Stimulated activated effector memory CD8-positive, alpha-beta T cell treated with anti-CD3 and anti-CD28 coated beads, Interleukin-12 subunit alpha, Interleukin-12 subunit beta, amount 100 ng/mL, for 72 hours (primary cell): ENCODE measurements at regions not wholly inside any gene's neighbourhood (a gene's known extent, or its start where the extent isn't known, plus 50 kb on each side); places are given as distances from the start of the nearest gene placed in this dataset.

ENCODE experiments used
- ATAC-seq: fragments of 150-1000 bp; cut with Tn5 transposase; 2 replicates; pipeline ENCODE4 v1.10.0; 2021
- DNase-seq, 2 donors: peaks; one replicate each; pipeline ENCODE4 v3.0.0; 2021 to 2022; ENCODE audit warnings: low spot score in 2 of 2
- H3K27ac Mint-ChIP-seq: one replicate; pipeline ENCODE4 v1.8.0; 2022; ENCODE audit warnings: mild to moderate bottlenecking, mixed read lengths
- H3K36me3 Mint-ChIP-seq: one replicate; pipeline ENCODE4 v1.8.0; 2022; ENCODE audit warnings: mild to moderate bottlenecking, mixed read lengths
- H3K4me1 Mint-ChIP-seq: one replicate; pipeline ENCODE4 v1.8.0; 2022; ENCODE audit warnings: mixed read lengths
- H3K4me3 Mint-ChIP-seq: one replicate; pipeline ENCODE4 v1.8.0; 2022; ENCODE audit warnings: mild to moderate bottlenecking, mixed read lengths
- H3K9me3 Mint-ChIP-seq: one replicate; pipeline ENCODE4 v1.8.0; 2022; ENCODE audit warnings: mixed read lengths

DNA sequence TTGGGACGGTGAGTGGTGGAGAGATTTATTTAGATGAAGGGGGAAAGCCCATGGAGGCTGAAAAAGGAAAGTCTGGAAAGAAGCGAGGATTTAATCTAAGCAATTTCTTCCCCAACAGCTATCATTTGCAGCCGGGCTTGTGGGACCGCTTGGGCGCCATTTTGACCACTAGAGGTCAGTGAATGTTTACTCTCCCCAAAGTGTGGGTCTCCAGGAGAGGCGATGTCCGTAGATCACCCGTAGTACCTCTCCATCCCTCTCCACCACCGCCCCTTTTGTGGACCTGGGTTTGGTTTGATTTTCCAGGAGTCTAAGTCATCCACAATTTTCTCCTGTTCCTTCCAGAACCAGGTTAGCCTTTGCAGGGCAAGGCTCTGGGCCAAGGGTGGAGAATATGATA, 91.2 kb upstream of the PARP11 start:
- no peak overlapping the region for H3K27ac Mint-ChIP-seq
- peaks cover 5% of the 10 kb centered on the region for H3K36me3 Mint-ChIP-seq

DNA sequence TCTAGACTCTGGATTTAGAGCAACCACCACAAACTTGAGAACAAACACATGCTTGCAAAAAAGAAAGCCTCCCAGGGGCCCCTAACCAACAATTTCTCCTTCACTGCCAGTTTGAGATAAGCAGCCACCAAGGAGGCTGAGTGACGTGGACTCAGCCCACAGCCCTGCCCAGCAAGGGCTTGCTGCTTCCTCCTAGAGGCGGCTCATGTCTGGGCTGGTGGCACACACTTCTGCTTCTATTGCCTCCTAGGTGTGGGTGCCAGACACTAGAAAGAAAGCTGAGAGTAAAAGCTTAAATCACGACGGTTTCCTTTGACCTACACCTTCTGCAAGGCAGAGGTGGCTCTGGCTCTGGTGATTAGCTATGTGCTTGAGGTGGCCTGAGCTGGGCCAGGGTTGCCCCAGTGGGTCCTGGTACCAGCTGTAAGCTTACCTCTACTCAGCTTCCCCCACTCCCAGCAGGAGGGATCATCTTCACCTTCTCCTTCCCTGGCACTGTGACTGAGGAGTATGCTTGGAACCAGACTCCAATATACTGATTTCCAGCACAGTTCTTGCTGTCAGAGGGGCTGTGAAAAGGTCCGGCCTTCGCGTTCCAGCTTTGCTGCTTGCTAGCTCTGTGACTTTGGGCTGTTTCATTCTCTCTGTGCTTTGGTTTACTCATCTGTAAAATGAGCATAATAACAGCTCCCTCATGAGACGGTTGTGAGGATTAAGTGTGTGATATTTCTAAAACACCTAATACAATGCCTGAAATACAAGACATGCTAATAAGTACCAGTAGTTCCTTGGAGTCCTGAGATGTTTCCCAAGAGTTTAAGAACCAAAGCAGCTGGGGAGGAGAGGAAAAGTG, 89.7 kb upstream of the PARP11 start:
- Mint-ChIP-seq H3K36me3 (peaks cover 5% of the 10 kb centered on the region), H3K27ac (peak overlapping the region; percentile 38)
- no peak for DNase-seq

More for the DNA sequence above, 91.2 kb upstream of the PARP11 start:
- H3K4me3 Mint-ChIP-seq = no peak overlapping the region
- H3K9me3 Mint-ChIP-seq = no peaks in the 10 kb centered on the region
- ATAC-seq (no peak), DNase-seq (no peak)
- no peaks in the 10 kb centered on the region for H3K4me1 Mint-ChIP-seq

DNA sequence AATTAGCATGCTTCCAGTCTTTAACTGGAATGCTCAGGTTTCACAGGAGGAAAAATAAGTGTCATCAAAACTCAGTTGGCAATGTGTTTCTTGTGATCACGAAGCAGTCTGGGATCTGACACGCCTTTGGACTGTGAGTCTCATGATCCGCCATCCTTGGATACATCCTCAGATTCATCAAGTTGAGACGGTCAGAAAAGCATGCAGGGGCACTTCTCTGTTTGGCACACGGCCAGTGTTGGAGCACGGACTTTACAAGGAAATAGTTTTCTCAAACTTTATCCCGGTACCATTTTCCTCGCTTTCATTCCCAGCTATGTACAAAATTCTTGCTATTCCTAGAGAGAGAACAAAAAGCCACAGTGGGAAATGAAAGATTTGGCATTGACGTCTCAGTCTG, 88.4 kb upstream of the PARP11 start:
- Mint-ChIP-seq H3K4me3 (no peak overlapping the region), H3K4me1 (no peaks in the 10 kb centered on the region), H3K27ac (no peak overlapping the region), H3K36me3 (peaks cover 5% of the 10 kb centered on the region), H3K9me3 (no peaks in the 10 kb centered on the region)
- ATAC-seq (no peak), DNase-seq (no peak)

More for the DNA sequence above, 89.7 kb upstream of the PARP11 start:
- ATAC-seq = peak; percentile 87
- Mint-ChIP-seq H3K9me3 (no peaks in the 10 kb centered on the region), H3K4me3 (no peak overlapping the region), H3K4me1 (no peaks in the 10 kb centered on the region)

DNA sequence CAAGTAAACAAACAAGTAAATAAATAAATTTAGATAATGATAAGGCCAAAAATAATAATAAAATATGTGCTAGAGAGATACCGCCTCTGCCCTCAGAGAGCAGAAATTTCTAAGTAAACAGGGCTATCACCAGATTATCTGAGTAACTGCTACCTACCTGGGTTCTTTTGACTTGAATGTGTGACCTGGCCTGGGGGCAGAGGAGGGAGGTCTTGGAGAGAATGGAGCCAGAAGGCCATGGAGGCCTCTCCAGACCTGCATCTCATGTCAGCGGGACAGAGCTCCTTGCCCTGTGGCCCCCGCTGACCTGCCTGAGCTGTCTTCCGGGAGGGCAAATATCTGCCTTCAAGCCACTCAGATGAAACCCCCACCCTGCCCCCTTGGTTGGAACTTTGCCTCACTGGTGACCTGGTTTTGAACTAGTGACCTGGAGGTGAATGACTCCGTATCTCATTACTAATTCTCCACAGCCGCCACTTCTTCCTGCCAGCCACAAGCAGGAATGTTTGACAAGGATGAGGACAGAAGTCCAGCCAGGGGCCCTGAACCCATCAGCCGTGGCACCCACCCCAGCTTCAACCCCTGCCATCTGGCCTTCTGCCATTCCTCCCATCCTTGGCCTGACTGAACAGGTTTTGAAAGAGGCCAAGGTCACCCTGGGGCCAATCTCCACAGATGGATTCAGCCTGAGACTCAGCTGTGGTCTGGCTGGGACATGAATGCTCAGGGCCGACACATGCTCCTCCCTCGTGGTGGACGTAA, 86.8 kb upstream of the PARP11 start:
- DNase-seq (no peak), ATAC-seq (no peak)
- Mint-ChIP-seq H3K9me3 (no peaks in the 10 kb centered on the region), H3K27ac (no peak overlapping the region), H3K4me3 (no peak overlapping the region), H3K36me3 (peaks cover 5% of the 10 kb centered on the region), H3K4me1 (no peaks in the 10 kb centered on the region)

DNA sequence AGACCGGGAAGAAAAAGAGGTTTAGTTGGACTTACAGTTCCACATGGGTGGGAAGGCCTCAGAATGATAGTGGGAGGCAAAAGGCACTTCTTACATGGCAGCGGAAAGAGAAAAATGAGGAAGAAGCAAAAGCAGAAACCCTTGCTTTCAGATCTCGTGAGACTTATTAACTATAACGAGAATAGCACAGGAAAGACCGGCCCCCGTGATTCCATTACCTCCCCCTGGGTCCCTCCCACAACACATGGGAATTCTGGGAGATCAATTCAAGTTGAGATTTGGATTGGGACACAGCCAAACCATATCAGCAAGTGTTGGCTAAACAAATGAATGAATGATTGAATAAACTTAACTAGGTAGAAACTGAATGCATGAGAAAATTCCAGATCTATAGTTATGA, 85.3 kb upstream of the PARP11 start:
- DNase-seq = no peak
- Mint-ChIP-seq H3K9me3 (no peaks in the 10 kb centered on the region), H3K4me3 (no peak overlapping the region), H3K36me3 (peaks cover 5% of the 10 kb centered on the region), H3K27ac (no peak overlapping the region), H3K4me1 (no peaks in the 10 kb centered on the region)
- no peak for ATAC-seq

DNA sequence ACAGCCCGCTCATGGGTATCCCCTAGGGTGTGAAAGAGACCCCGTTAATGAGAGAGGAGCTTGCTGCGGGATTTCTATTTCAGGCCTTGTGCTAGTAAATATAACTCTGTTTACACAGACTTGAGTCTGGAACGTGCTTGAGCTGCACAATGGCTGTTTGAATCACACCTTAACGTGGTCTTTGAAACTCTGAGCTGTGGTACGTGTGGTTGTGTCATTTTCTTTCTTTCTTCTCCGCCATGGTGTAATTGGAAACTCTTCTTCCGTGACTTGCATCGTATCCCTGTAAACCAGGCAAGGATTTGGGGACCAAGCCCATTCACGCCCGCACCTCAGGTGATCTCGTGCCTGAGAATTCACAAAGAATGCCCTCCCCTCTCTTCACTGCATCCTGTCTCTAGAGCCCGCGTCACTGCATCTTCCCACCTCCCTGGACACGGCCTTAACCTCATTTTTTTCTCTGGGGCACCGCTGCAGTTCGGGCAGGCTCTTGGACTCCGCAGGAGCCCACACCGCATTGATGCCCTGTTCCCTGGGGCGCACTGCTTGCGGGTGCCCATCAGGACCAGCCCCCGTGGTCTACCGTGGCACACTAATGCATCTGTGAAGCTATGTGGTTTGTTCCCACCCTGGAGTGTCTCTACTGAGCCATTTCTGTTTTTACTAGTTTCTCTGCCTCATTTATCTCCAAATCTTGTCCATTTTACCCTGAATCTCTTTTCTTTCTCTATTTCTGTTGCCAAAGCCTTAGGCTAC, 78.4 kb upstream of the PARP11 start:
- H3K36me3 Mint-ChIP-seq = no peaks in the 10 kb centered on the region
- no peaks in the 10 kb centered on the region for H3K9me3 Mint-ChIP-seq
- H3K4me3 Mint-ChIP-seq = no peak overlapping the region

DNA sequence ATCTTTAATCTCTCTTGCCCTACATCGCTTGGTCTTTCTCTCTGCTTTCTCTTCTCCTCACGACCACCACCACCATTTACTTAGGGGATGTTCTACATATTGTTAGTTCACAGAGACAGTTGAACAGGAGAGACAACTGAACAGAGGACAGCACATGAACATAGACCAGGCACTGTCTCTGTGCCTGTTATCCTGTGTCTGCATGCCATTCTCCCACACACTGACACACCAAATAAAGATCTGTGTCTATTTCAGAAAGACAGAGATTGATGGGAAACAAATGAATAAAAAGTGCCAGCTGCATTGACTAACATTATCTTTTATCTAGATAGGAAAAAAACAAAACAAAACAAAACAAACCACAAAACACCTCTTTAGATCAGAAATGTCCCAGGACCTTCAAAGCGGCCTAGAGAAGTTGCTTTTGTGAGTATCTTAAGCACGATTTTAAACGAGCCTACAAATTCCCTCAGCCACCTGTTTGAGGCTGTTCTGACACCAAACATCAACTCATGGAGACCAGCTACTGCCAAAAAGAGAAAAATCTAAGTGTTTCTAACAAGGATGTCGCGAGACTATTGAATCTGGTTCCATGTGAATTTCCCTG, 77.6 kb upstream of the PARP11 start:
- ATAC-seq (peak; percentile 46), DNase-seq (no peak)
- Mint-ChIP-seq H3K4me3 (no peak overlapping the region), H3K4me1 (peaks cover 27% of the 10 kb centered on the region), H3K9me3 (no peaks in the 10 kb centered on the region), H3K27ac (peak overlapping the region; percentile 44), H3K36me3 (no peaks in the 10 kb centered on the region)

More for the DNA sequence above, 78.4 kb upstream of the PARP11 start:
- H3K4me1 Mint-ChIP-seq = peaks cover 27% of the 10 kb centered on the region
- no peak for ATAC-seq
- peak overlapping the region; percentile 53 for H3K27ac Mint-ChIP-seq
- DNase-seq = no peak

DNA sequence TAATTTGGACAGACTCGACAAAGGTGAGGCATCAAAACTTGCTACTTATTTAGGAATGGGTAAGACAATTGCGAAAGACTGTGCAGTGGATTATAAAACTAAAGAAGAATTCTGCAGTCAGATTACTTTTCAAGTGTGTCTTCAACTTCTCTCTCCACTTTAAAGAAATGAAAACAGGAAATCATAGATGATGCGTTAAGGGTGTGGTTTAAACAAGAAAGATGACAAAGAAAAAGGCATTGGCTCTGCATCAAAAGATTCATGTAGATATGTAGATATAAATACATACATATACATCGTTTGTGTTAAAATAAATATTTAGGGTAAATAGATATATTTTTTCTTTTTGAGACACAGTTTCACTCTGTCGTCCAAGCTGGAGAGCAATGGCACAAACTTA, 74.6 kb upstream of the PARP11 start:
- no peak for ATAC-seq
- Mint-ChIP-seq H3K4me1 (peaks cover 27% of the 10 kb centered on the region), H3K27ac (peak overlapping the region; percentile 10), H3K36me3 (no peaks in the 10 kb centered on the region), H3K4me3 (no peak overlapping the region), H3K9me3 (no peaks in the 10 kb centered on the region)
- no peak for DNase-seq

DNA sequence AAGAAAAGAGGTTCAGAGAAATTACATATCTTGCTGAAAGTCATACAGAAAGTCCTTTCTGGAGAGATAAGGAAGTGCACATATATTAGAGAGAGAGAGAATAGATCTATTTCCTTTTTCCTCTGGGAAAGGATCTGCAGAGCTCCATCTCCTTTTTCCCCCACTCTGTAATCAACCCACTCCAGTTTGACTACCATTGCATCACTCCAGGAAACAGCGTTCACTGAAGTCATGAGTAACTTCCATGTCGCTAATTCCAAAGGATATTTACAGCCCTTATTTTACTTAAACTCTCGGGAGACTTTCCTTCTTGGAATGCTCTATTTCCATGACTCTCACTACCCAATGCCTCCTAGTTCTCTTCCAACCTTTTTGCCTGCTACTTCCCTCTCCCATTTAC, 72.5 kb upstream of the PARP11 start:
- DNase-seq (no peak), ATAC-seq (no peak)
- no peak overlapping the region for H3K4me3 Mint-ChIP-seq
- no peaks in the 10 kb centered on the region for H3K36me3 Mint-ChIP-seq
- H3K4me1 Mint-ChIP-seq = peaks cover 17% of the 10 kb centered on the region
- H3K27ac Mint-ChIP-seq = no peak overlapping the region
- no peaks in the 10 kb centered on the region for H3K9me3 Mint-ChIP-seq

DNA sequence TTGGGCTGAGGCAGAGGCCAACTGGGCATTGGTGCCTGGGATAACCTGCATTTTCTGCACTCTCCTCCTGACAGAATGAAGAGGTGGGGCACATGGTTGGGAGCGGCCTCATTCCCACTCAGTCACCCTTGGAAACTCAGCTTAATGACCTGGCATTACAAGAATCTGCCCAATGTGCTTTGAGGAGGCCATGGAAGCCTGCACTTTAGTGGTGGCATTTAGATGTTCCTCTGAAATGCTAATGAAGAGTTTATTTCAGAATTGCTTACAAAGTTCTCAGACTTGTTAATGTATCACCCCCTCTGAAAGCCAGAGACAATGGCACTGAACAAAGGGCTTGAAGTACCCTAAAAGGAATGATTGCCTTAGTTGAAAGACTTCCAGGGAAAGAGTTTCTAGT, 71.4 kb upstream of the PARP11 start:
- no peak for DNase-seq
- H3K27ac Mint-ChIP-seq = no peak overlapping the region
- H3K9me3 Mint-ChIP-seq = no peaks in the 10 kb centered on the region
- H3K4me3 Mint-ChIP-seq = no peak overlapping the region
- H3K4me1 Mint-ChIP-seq = peaks cover 10% of the 10 kb centered on the region
- no peak for ATAC-seq
- no peaks in the 10 kb centered on the region for H3K36me3 Mint-ChIP-seq

DNA sequence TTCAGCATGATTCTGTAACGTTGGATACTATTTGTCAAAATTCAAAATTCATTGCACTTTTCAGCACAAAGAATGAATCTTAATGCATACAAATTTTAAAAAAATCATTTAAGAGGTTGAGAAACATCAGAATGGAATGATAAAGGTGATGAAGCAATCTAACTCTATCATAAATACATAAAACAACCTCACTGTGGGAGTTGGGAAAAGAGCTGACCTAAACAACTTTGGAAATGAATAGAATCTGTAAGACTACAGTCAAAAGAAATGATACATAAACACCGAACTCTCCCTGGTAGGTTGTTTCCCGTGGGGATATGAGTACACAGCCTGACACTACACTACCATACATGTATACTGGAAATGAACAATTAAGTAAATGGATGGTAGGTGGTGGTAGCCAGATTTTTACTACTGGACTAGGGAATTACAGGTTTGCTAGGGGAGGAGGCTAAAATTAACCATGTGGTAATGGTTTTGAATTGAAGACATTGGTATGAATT, 64.9 kb upstream of the PARP11 start:
- H3K9me3 Mint-ChIP-seq = no peaks in the 10 kb centered on the region
- DNase-seq (no peak), ATAC-seq (peak; percentile 64)
- H3K36me3 Mint-ChIP-seq = no peaks in the 10 kb centered on the region
- no peak overlapping the region for H3K4me3 Mint-ChIP-seq
- H3K27ac Mint-ChIP-seq = no peak overlapping the region
- H3K4me1 Mint-ChIP-seq = peaks cover 16% of the 10 kb centered on the region

DNA sequence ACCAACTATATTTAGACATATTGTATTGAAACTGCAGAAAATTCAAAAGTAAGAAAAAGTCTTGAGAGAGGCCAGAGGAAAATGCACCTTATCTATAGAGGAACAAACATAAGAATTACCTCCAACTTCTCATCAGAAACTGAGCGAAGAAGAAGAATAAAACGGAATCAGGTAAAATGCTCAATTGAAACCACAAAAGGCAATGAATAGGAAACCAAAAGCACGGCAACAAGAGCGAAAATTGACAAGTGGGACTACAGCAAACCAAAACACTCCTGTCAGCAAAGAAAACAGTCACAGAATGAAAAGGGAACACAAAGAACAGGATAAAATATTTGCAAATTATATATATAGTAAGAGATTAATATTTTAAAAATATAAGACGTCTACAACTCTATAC, 61.9 kb upstream of the PARP11 start:
- Mint-ChIP-seq H3K4me3 (peak overlapping the region; percentile 14), H3K4me1 (peaks cover 16% of the 10 kb centered on the region), H3K9me3 (no peaks in the 10 kb centered on the region), H3K36me3 (no peaks in the 10 kb centered on the region), H3K27ac (no peak overlapping the region)
- DNase-seq (no peak), ATAC-seq (no peak)

DNA sequence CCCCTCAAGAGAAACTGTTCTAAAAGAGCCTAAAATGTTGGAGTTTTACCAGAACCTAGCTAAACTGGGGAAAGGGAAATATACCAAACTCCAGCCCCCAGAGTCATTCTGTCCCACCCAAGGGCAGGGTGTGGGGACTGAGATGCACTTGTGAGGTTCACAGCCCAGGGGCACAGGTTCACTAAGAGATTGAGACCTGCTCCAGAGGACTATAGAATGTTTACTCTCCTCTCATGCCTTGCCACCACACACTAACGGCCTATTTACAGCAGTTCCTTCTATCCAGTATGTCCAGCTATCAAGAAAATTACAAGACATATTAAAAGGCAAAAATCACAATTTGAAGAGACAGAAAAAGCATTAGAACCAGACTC, 60.6 kb upstream of the PARP11 start:
- ATAC-seq (no peak), DNase-seq (no peak)
- Mint-ChIP-seq H3K36me3 (no peaks in the 10 kb centered on the region), H3K9me3 (no peaks in the 10 kb centered on the region), H3K4me3 (peak overlapping the region; percentile 14), H3K4me1 (peaks cover 16% of the 10 kb centered on the region), H3K27ac (peak overlapping the region; percentile 5)

DNA sequence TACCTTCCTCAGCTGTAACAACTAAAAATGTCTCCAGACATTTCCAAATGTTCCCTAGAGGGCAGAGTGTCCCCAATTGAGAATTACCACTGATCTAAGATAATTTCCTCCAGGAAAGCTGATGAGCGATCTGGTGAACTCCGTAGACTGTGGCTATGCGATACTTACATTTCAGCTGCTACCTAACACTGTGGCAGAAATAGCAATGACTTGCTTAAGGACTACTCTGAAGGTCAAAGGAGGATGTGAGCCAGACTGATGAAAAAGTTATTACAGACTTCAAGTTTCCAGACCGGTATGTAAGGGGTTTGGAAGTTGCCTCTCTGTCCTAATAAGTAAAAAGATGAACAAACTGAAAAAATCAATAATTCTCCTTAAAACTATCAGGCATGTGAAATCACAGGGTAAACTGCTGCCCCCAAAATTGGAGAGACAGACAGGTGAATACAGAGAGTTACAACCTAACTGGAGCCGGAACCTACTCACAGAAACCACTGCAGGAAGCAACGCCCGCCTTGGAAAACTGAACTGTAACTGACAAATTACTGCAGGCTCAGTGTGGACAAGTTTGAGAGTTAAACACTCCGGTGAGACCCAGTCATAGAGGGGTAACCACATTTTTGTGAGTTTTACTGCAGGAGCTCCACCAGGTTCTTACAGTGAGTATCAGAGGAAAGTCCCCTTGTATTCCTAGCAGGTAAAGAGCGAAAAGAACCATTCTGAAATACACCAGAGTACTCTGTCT, 60.0 kb upstream of the PARP11 start:
- Mint-ChIP-seq H3K27ac (no peak overlapping the region), H3K9me3 (no peaks in the 10 kb centered on the region), H3K4me3 (no peak overlapping the region), H3K36me3 (no peaks in the 10 kb centered on the region), H3K4me1 (peaks cover 16% of the 10 kb centered on the region)
- no peak for DNase-seq
- ATAC-seq = peak; percentile 16
